CD4-positive, alpha-beta memory T cell (primary cell): ENCODE measurements at regions not wholly inside any gene's neighbourhood (a gene's known extent, or its start where the extent isn't known, plus 50 kb on each side); places are given as distances from the start of the nearest gene placed in this dataset.
"Not testable (repeated sequence)": the region's sequence is repeated elsewhere in the genome, so short reads cannot be mapped to it uniquely, and the experiment has no call there.

Experiments used
- CTCF ChIA-PET: fragments of 350-600 bp; sonication (Branson Sonifier 250); formaldehyde crosslinking; loops from one replicate; lab custom pipeline; 2021; ENCODE audit warnings: inconsistent platforms; ENCODE audit not compliant: partially characterized antibody; lab: Charles Lee
- POLR2A ChIA-PET: fragments of 350-600 bp; sonication (Branson Sonifier 250); formaldehyde crosslinking; loops from one replicate; lab custom pipeline; 2021; ENCODE audit not compliant: partially characterized antibody; lab: Charles Lee
- DNase-seq, 5 donors: peaks; one replicate each; pipeline versions ENCODE4 v3.0.0 to v3.0.0-alpha.2; 2020 to 2022; ENCODE audit warnings: mixed read lengths in 1 of 5
- H3K27ac ChIP-seq: one replicate; pipeline ENCODE4 v1.7.0; 2013; ENCODE audit warnings: low read depth, low read length
- H3K27me3 ChIP-seq: 2 replicates; pipeline ENCODE4 v1.7.0; 2013; ENCODE audit warnings: mild to moderate bottlenecking, low read length, moderate library complexity; ENCODE audit not compliant: insufficient read depth
- H3K36me3 ChIP-seq: 2 replicates; pipeline ENCODE4 v1.7.0; 2013; ENCODE audit warnings: mild to moderate bottlenecking, low read length, moderate library complexity; ENCODE audit not compliant: insufficient read depth
- H3K4me1 ChIP-seq: 2 replicates; pipeline ENCODE4 v1.7.0; 2013; ENCODE audit warnings: mild to moderate bottlenecking, low read length, moderate library complexity; ENCODE audit not compliant: insufficient read depth
- H3K4me3 ChIP-seq, 2 donors: one replicate each; pipeline ENCODE4 v1.7.0; 2013; ENCODE audit warnings: low read length in 2 of 2, mild to moderate bottlenecking in 1 of 2
- H3K9me3 ChIP-seq, 2 donors: one replicate each; pipeline ENCODE4 v1.7.0; 2013; ENCODE audit warnings: low read length in 2 of 2, control low read depth in 1 of 2; ENCODE audit not compliant: control insufficient read depth in 1 of 2
- H3K27ac Mint-ChIP-seq, 7 donors: one replicate each; pipeline ENCODE4 v1.8.0; 2020 to 2021; ENCODE audit warnings: mixed read lengths in 7 of 7, mild to moderate bottlenecking in 6 of 7, inconsistent platforms in 3 of 7, moderate library complexity in 3 of 7
- H3K27me3 Mint-ChIP-seq, 2 donors: one replicate each; pipeline ENCODE4 v1.8.0; 2020 to 2021; ENCODE audit warnings: mixed read lengths in 2 of 2
- H3K36me3 Mint-ChIP-seq, 2 donors: one replicate each; pipeline ENCODE4 v1.8.0; 2020 to 2021; ENCODE audit warnings: mixed read lengths in 2 of 2, inconsistent platforms in 1 of 2, mild to moderate bottlenecking in 1 of 2
- H3K4me1 Mint-ChIP-seq, 4 donors: one replicate each; pipeline ENCODE4 v1.8.0; 2020 to 2021; ENCODE audit warnings: mixed read lengths in 4 of 4, mild to moderate bottlenecking in 1 of 4
- H3K4me3 Mint-ChIP-seq, 8 donors: one replicate each; pipeline ENCODE4 v1.8.0; 2020 to 2021; ENCODE audit warnings: mixed read lengths in 8 of 8, mild to moderate bottlenecking in 7 of 8, moderate library complexity in 6 of 8, inconsistent platforms in 3 of 8
- H3K9me3 Mint-ChIP-seq, 8 donors: one replicate each; pipeline ENCODE4 v1.8.0; 2020 to 2021; ENCODE audit warnings: mixed read lengths in 8 of 8, mild to moderate bottlenecking in 5 of 8, inconsistent platforms in 3 of 8, moderate library complexity in 1 of 8
- intact Hi-C: fragments of 100-400 bp; cut with micrococcal nuclease; formaldehyde crosslinking; loops from one replicate; pipeline ENCODE4 v1.15.1; 2023

GRCh38 chr11:71721840-71722239 lies 111.2 kb upstream of the DEFB108B start:
- H3K4me1 ChIP-seq, H3K27me3 ChIP-seq, POLR2A ChIA-PET, H3K27ac Mint-ChIP-seq, DNase-seq, H3K36me3 ChIP-seq, H3K9me3 Mint-ChIP-seq, H3K4me3 Mint-ChIP-seq, H3K27ac ChIP-seq, intact Hi-C loops, H3K9me3 ChIP-seq, H3K4me1 Mint-ChIP-seq, H3K4me3 ChIP-seq, H3K36me3 Mint-ChIP-seq, CTCF ChIA-PET: not testable (repeated sequence)
- H3K27me3 Mint-ChIP-seq: peaks cover 8 to 10% of the 10 kb centered on the region in 2 donors

DNA sequence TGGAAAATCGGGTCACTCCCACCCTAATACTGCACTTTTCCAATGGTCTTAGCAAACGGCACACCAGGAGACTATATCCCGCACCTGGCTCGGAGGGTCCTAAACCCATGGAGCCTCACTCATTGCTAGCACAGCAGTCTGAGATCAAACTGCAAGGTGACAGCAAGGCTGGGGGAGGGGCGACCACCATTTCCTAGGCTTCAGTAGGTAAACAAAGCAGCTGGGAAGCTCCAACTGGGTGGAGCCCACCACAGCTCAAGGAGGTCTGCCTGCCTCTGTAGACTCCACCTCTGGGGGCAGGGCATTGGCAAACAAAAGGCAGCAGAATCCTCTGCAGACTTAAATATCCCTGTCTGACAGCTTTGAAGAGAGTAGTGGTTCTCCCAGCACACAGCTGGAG lies 109.0 kb upstream of the DEFB108B start:
- intact Hi-C loops, H3K4me1 ChIP-seq, H3K4me3 Mint-ChIP-seq, H3K27ac ChIP-seq, H3K9me3 Mint-ChIP-seq, H3K27me3 ChIP-seq, H3K36me3 Mint-ChIP-seq, POLR2A ChIA-PET, H3K27ac Mint-ChIP-seq, H3K9me3 ChIP-seq, CTCF ChIA-PET, H3K4me1 Mint-ChIP-seq, DNase-seq, H3K36me3 ChIP-seq, H3K4me3 ChIP-seq: not testable (repeated sequence)
- peaks cover 9 to 12% of the 10 kb centered on the region in 2 donors for H3K27me3 Mint-ChIP-seq

- H3K4me1 ChIP-seq, POLR2A ChIA-PET, H3K36me3 ChIP-seq, H3K9me3 Mint-ChIP-seq, H3K27me3 ChIP-seq, H3K9me3 ChIP-seq, H3K27me3 Mint-ChIP-seq, H3K27ac Mint-ChIP-seq, H3K4me3 Mint-ChIP-seq, CTCF ChIA-PET, H3K36me3 Mint-ChIP-seq, H3K4me1 Mint-ChIP-seq, intact Hi-C loops, DNase-seq, H3K27ac ChIP-seq, H3K4me3 ChIP-seq: not testable (repeated sequence)
These were observed 102.3 kb upstream of the DEFB108B start for GRCh38 chr11:71730748-71731147.

DNA sequence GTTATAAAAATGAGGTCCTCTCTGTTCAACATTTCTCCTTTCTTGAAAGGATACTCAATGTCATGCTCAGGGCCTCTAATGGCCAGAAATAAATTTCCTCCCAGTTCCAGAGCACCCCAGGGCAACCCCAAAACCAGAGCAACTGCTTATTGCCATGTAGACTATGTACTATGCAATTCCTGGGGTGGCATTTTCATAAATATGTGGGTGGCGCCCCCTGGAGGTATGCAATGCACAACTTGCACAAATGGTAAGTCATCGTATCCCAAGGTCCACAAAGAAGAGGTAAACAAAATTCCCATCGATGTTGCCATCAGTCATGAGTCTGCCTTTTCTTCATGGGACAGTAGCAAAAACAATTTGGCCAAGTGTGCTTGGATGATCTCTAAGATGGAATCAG lies 98.6 kb upstream of the DEFB108B start:
- DNase-seq: peak; percentile 18 to 41 (median 26)
- H3K36me3 Mint-ChIP-seq, POLR2A ChIA-PET, H3K27ac ChIP-seq, H3K27me3 ChIP-seq, H3K9me3 Mint-ChIP-seq, H3K36me3 ChIP-seq, H3K27ac Mint-ChIP-seq, H3K4me3 ChIP-seq, H3K4me3 Mint-ChIP-seq, CTCF ChIA-PET, intact Hi-C loops, H3K9me3 ChIP-seq, H3K4me1 Mint-ChIP-seq, H3K4me1 ChIP-seq: not testable (repeated sequence)
- H3K27me3 Mint-ChIP-seq: peaks cover 5 to 12% of the 10 kb centered on the region in 2 donors

- H3K27ac ChIP-seq, H3K27me3 ChIP-seq, H3K4me3 ChIP-seq, H3K4me3 Mint-ChIP-seq, H3K4me1 ChIP-seq, H3K27ac Mint-ChIP-seq, H3K4me1 Mint-ChIP-seq, intact Hi-C loops, H3K9me3 Mint-ChIP-seq, DNase-seq, H3K36me3 Mint-ChIP-seq, H3K36me3 ChIP-seq, H3K9me3 ChIP-seq, POLR2A ChIA-PET, CTCF ChIA-PET: not testable (repeated sequence)
- peaks cover 8 to 24% of the 10 kb centered on the region in 2 donors for H3K27me3 Mint-ChIP-seq
These were observed 94.7 kb upstream of the DEFB108B start for GRCh38 chr11:71738317-71738716.

DNA sequence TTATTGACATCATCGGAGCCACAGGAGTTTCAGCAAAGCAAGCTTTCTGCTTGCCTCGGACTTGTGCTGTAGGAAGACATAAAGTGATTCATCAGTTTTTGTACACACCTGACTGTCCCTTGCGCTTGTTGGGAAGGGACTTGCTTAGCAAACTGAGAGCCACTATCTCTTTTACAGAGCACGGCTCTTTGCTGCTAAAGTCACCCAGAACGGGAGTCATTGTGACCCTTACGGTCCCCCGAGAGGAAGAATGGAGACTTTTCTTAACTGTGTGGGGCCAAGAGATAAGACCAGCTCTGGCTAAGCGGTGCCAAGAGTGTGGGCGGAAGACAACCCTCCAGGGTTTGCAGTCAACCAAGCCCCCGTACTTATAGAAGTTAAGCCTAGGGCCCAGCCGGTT lies 89.6 kb upstream of the DEFB108B start:
- H3K27ac ChIP-seq, POLR2A ChIA-PET, H3K36me3 ChIP-seq, H3K4me3 Mint-ChIP-seq, H3K9me3 Mint-ChIP-seq, CTCF ChIA-PET, H3K36me3 Mint-ChIP-seq, H3K27ac Mint-ChIP-seq, H3K4me1 ChIP-seq, intact Hi-C loops, H3K9me3 ChIP-seq, H3K27me3 ChIP-seq, H3K4me1 Mint-ChIP-seq, H3K4me3 ChIP-seq, DNase-seq: not testable (repeated sequence)
- H3K27me3 Mint-ChIP-seq: peaks cover 9 to 19% of the 10 kb centered on the region in 2 donors

DNA sequence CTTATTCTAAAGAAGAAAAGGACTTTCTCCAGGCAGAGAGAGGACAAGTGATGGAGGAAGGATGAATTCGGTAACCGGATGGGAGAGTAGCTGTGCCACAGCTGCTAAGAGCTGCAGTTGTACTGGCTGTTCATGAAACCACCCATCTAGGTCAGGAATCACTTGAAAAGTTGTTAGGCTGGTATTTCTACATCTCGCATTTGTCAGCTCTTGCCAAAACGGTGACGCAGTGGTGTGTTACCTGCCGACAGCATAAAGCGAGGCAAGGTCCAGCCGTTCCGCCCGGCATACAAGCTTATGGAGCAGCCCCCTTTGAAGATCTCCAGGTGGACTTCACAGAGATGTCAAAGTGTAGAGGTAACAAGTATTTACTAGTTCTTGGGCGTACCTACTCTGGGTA lies 87.3 kb upstream of the DEFB108B start:
- H3K27ac Mint-ChIP-seq, H3K4me1 Mint-ChIP-seq, CTCF ChIA-PET, H3K4me3 Mint-ChIP-seq, DNase-seq, H3K4me1 ChIP-seq, H3K27ac ChIP-seq, H3K9me3 ChIP-seq, intact Hi-C loops, POLR2A ChIA-PET, H3K36me3 ChIP-seq, H3K4me3 ChIP-seq, H3K36me3 Mint-ChIP-seq, H3K9me3 Mint-ChIP-seq, H3K27me3 ChIP-seq: not testable (repeated sequence)
- peaks cover 9 to 14% of the 10 kb centered on the region in 2 donors for H3K27me3 Mint-ChIP-seq

GRCh38 chr11:71746263-71746662 lies 86.7 kb upstream of the DEFB108B start:
- POLR2A ChIA-PET, H3K4me3 ChIP-seq, H3K27ac Mint-ChIP-seq, intact Hi-C loops, CTCF ChIA-PET, H3K36me3 Mint-ChIP-seq, DNase-seq, H3K27me3 ChIP-seq, H3K9me3 ChIP-seq, H3K4me1 Mint-ChIP-seq, H3K4me3 Mint-ChIP-seq, H3K4me1 ChIP-seq, H3K9me3 Mint-ChIP-seq, H3K27ac ChIP-seq, H3K36me3 ChIP-seq: not testable (repeated sequence)
- H3K27me3 Mint-ChIP-seq: peaks cover 9 to 14% of the 10 kb centered on the region in 2 donors
